ENCODE measurements at regions not wholly inside any gene's neighbourhood (a gene's known extent, or its start where the extent isn't known, plus 50 kb on each side); places are given as distances from the start of the nearest gene placed in this dataset.
A peak's percentile ranks its signal among the peaks of the same experiment; 100 is the strongest.

DNA sequence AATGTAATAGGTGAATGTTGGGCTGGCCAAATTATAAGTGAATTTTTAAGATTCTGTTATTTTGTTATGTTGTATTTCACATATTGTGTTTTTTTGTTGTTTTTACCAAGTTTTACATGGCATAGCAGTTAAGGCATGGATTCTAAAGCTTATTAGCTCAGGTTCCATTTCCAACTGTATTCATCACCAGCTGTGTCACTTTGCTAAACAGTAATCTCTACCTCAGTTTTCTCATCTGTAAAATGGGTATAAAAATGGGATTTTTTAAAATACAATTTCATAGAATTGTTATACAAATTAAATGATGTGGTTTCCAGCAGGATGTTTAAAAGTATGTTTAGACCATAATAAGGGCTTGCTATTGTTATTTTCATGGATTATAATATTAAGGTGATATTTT, 512.2 kb downstream of the SLC16A7 start:
- H2AFZ ChIP-seq (ENCODE audit: low read depth, low read length) = no peak overlapping the region
- DNase-seq (ENCODE audit: extremely low read depth in 1 of 4, low spot score in 3 of 4) (no peak), FAIRE-seq (no peak), ATAC-seq (no peak)
- intact Hi-C loops (cut with micrococcal nuclease) = loop anchor here (5.0 to 10.0 kb wide), 2 partner anchors 149 to 1897 kb away; no protein-coding TSS in a partner anchor
- no peak overlapping the region for H3K4me2 ChIP-seq (ENCODE audit: insufficient read depth, low read length)
- H3K27me3 ChIP-seq (ENCODE audit: control insufficient read depth in 2 of 2, insufficient read depth in 2 of 2, low read length in 2 of 2) = no peaks in the 10 kb centered on the region
- H3K9me1 ChIP-seq (ENCODE audit: control insufficient read depth, insufficient read depth, low read length) = no peaks in the 10 kb centered on the region
- no TSS peak for BruUV-seq (replicated peaks)
- H4K20me1 ChIP-seq (replicated peaks; ENCODE audit: control insufficient read depth, insufficient read depth, low read length) = no peaks in the 10 kb centered on the region
- no peaks in the 10 kb centered on the region for H3K36me3 ChIP-seq (ENCODE audit: control insufficient read depth, insufficient read depth, low read length)
- peak; percentile 74 for TF ChIP-seq ADNP (tag; IDR thresholded peaks at IDR 0.05)
- no peak for TF ChIP-seq RBBP5 (IDR thresholded peaks at IDR 0.05; ENCODE audit: borderline replicate concordance, insufficient read depth, low read length, poor library complexity, severe bottlenecking)
- peak in 1 of 2 experiments; percentile 27; a peak in 1 of 3 replicates for TF ChIP-seq CBX3 (IDR thresholded peaks at IDR 0.05; ENCODE audit: borderline replicate concordance in 1 of 2, low read length in 2 of 2)
- TF ChIP-seq BCOR (IDR thresholded peaks at IDR 0.05) = peak; percentile 81
- peak; percentile 92 for TF ChIP-seq RBM25 (IDR thresholded peaks at IDR 0.05; ENCODE audit: low read depth, low read length, severe bottlenecking)
- TF ChIP-seq FOXK1 (CRISPR knock-in tag; IDR thresholded peaks at IDR 0.05; ENCODE audit: borderline replicate concordance) = no peak
- peak; percentile 53 for TF ChIP-seq CHD4 (IDR thresholded peaks at IDR 0.05; ENCODE audit: insufficient read depth, insufficient replicate concordance, low read depth, low read length, poor library complexity, severe bottlenecking)
- TF ChIP-seq, protein P1, sequence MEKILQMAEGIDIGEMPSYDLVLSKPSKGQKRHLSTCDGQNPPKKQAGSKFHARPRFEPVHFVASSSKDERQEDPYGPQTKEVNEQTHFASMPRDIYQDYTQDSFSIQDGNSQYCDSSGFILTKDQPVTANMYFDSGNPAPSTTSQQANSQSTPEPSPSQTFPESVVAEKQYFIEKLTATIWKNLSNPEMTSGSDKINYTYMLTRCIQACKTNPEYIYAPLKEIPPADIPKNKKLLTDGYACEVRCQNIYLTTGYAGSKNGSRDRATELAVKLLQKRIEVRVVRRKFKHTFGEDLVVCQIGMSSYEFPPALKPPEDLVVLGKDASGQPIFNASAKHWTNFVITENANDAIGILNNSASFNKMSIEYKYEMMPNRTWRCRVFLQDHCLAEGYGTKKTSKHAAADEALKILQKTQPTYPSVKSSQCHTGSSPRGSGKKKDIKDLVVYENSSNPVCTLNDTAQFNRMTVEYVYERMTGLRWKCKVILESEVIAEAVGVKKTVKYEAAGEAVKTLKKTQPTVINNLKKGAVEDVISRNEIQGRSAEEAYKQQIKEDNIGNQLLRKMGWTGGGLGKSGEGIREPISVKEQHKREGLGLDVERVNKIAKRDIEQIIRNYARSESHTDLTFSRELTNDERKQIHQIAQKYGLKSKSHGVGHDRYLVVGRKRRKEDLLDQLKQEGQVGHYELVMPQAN (IDR thresholded peaks at IDR 0.05; ENCODE audit: borderline replicate concordance) = no peak
- TF ChIP-seq, protein P2, sequence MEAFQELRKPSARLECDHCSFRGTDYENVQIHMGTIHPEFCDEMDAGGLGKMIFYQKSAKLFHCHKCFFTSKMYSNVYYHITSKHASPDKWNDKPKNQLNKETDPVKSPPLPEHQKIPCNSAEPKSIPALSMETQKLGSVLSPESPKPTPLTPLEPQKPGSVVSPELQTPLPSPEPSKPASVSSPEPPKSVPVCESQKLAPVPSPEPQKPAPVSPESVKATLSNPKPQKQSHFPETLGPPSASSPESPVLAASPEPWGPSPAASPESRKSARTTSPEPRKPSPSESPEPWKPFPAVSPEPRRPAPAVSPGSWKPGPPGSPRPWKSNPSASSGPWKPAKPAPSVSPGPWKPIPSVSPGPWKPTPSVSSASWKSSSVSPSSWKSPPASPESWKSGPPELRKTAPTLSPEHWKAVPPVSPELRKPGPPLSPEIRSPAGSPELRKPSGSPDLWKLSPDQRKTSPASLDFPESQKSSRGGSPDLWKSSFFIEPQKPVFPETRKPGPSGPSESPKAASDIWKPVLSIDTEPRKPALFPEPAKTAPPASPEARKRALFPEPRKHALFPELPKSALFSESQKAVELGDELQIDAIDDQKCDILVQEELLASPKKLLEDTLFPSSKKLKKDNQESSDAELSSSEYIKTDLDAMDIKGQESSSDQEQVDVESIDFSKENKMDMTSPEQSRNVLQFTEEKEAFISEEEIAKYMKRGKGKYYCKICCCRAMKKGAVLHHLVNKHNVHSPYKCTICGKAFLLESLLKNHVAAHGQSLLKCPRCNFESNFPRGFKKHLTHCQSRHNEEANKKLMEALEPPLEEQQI (IDR thresholded peaks at IDR 0.05) = 0 out of 2 replicates have a peak, but pooled peaks have one; percentile 34
- peak; percentile 65 to 78 for TF ChIP-seq KDM1A (IDR thresholded peaks at IDR 0.05)
- TF ChIP-seq SMARCA5 (IDR thresholded peaks at IDR 0.05) = 0 out of 2 replicates have a peak, but pooled peaks have one; percentile 53
- H3K4me3 ChIP-seq = no peak overlapping the region
- H3K9me3 ChIP-seq (replicated peaks; ENCODE audit: control insufficient read depth, insufficient read depth, low read depth, low read length) = no peaks in the 10 kb centered on the region
- in situ Hi-C loops (cut with MboI) = no loop called here
- H3K9ac ChIP-seq (ENCODE audit: insufficient read depth in 1 of 2, low read depth in 2 of 2, low read length in 2 of 2) = no peak overlapping the region
- no peaks in the 10 kb centered on the region for H3K4me1 ChIP-seq (replicated peaks in 1 of 2; ENCODE audit: control insufficient read depth in 2 of 2, insufficient read depth in 2 of 2, low read length in 2 of 2)
- ChIA-PET POLR2A (no interaction called here), CTCF (ENCODE audit: low intra/inter-chr PET ratio) (no interaction called here)
- H3K79me2 ChIP-seq (ENCODE audit: control insufficient read depth, insufficient read depth, low read length) = no peaks in the 10 kb centered on the region
- no peak overlapping the region for H3K27ac ChIP-seq (ENCODE audit: extremely low read depth, low read depth, low read length)

Data from K562 (cell line).